Mesendoderm (in vitro differentiated cells): ENCODE measurements at regions not wholly inside any gene's neighbourhood (a gene's known extent, or its start where the extent isn't known, plus 50 kb on each side); places are given as distances from the start of the nearest gene placed in this dataset. TPM values are rescaled to one million over a fixed set of nuclear protein-coding genes. Genes with fewer than 3 reads are reported as not detected.
"Not testable (repeated sequence)": the region's sequence is repeated elsewhere in the genome, so short reads cannot be mapped to it uniquely, and the experiment has no call there.

Experiments used
- DNase-seq: peaks from one replicate; pipeline ENCODE4 v3.0.0; 2013
- H2AK5ac ChIP-seq: 2 replicates; pipeline ENCODE4 v1.6.1; 2013; ENCODE audit warnings: low read length, inconsistent platforms
- H2BK120ac ChIP-seq: 2 replicates; pipeline ENCODE4 v1.6.1; 2013; ENCODE audit warnings: low read depth, mild to moderate bottlenecking, low read length, moderate library complexity, mixed read lengths
- H2BK15ac ChIP-seq: replicated peaks from 2 replicates; pipeline ENCODE4 v1.6.1; 2013; ENCODE audit warnings: low read depth, mild to moderate bottlenecking, moderate library complexity
- H2BK5ac ChIP-seq: 2 replicates; pipeline ENCODE4 v1.6.1; 2013; ENCODE audit warnings: low read length, inconsistent platforms
- H3K18ac ChIP-seq: 2 replicates; pipeline ENCODE4 v1.6.1; 2013; ENCODE audit warnings: mild to moderate bottlenecking, low read length, mixed read lengths
- H3K23ac ChIP-seq: one replicate; pipeline ENCODE4 v1.6.1; 2013; ENCODE audit warnings: low read length
- H3K27ac ChIP-seq: 2 replicates; pipeline ENCODE4 v1.5.1; 2013; ENCODE audit warnings: low read depth, mild to moderate bottlenecking, inconsistent platforms, low read length, moderate library complexity
- H3K27me3 ChIP-seq: 2 replicates; pipeline ENCODE4 v1.6.1; 2013; ENCODE audit warnings: low read length, control low read depth, mild to moderate bottlenecking, inconsistent platforms; ENCODE audit not compliant: insufficient read depth, poor library complexity
- H3K36me3 ChIP-seq: 2 replicates; pipeline ENCODE4 v1.6.1; 2013; ENCODE audit warnings: low read length, inconsistent platforms; ENCODE audit not compliant: control insufficient read depth, insufficient read depth
- H3K4ac ChIP-seq: one replicate; pipeline ENCODE4 v1.6.1; 2013; ENCODE audit warnings: low read depth, mild to moderate bottlenecking, low read length, moderate library complexity
- H3K4me1 ChIP-seq: 2 replicates; pipeline ENCODE4 v1.6.1; 2013; ENCODE audit warnings: low read depth, low read length, inconsistent platforms; ENCODE audit not compliant: control insufficient read depth
- H3K4me2 ChIP-seq: 2 replicates; pipeline ENCODE4 v1.6.1; 2013; ENCODE audit warnings: low read length
- H3K4me3 ChIP-seq: 2 replicates; pipeline ENCODE4 v1.5.1; 2013; ENCODE audit warnings: mild to moderate bottlenecking, low read length
- H3K56ac ChIP-seq: one replicate; pipeline ENCODE4 v1.6.1; 2013; ENCODE audit warnings: low read length
- H3K79me1 ChIP-seq: 2 replicates; pipeline ENCODE4 v1.6.1; 2013; ENCODE audit warnings: low read length, inconsistent platforms
- H3K79me2 ChIP-seq: 2 replicates; pipeline ENCODE4 v1.6.1; 2013; ENCODE audit warnings: mild to moderate bottlenecking, low read length; ENCODE audit not compliant: control insufficient read depth, insufficient read depth
- H3K9ac ChIP-seq: 2 replicates; pipeline ENCODE4 v1.6.1; 2013; ENCODE audit warnings: low read length, inconsistent platforms
- H4K5ac ChIP-seq: one replicate; pipeline ENCODE4 v1.6.1; 2013; ENCODE audit warnings: low read length
- H4K8ac ChIP-seq: one replicate; pipeline ENCODE4 v1.6.1; 2013; ENCODE audit warnings: low read depth, mild to moderate bottlenecking, control low read depth, low read length, moderate library complexity
- WGBS: extraction: QIAGEN DNeasy Blood & Tissue Kit; methylation state at CpG from one replicate; pipeline ENCODE4 v1.1.7; 2013; ENCODE audit warnings: low lambda C conversion rate, missing lambda C conversion rate; ENCODE audit not compliant: insufficient coverage; ENCODE audit errors: extremely low coverage; 5-methylcytosine and 5-hydroxymethylcytosine counted together
- small RNA-seq: library from polyadenylated mRNA; stranded (forward); fragments of <200 nt; extraction: miRNeasy Mini kit (QIAGEN cat#:217004); gene quantifications from one replicate; pipeline ENCODE3, GENCODE V24; 2013; ENCODE audit not compliant: insufficient read depth

DNA sequence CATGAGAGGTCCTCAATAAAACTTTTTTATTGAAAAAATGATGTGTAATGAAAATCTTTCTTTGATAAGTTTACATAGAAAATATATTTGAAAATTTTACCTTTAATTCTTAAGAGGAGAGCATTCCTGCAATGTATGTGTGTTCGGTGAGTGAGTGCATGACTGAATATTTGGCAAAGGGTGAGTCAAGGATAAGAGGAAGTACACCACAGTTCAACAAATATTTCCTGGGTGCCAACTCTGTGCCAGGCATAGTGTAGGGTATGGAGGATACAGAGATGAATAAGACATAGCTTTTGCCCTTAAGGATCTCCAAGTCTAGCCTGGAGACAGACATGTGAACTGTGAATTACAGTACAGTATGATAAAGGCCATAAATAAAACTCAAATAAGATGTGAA is 84.7 kb upstream of the GPR101 start:
- Histone ChIP-seq H3K27me3 (no peaks in the 10 kb centered on the region), H4K5ac (no peak overlapping the region), H3K4ac (no peak overlapping the region), H3K27ac (no peak overlapping the region), H3K79me2 (no peaks in the 10 kb centered on the region), H2BK120ac (no peak overlapping the region), H3K18ac (no peak overlapping the region), H3K79me1 (no peaks in the 10 kb centered on the region), H3K56ac (no peak overlapping the region), H3K36me3 (no peaks in the 10 kb centered on the region), H3K4me1 (no peaks in the 10 kb centered on the region), H2AK5ac (no peak overlapping the region), H4K8ac (no peak overlapping the region), H3K4me3 (no peak overlapping the region), H2BK5ac (no peak overlapping the region), H2BK15ac (no peak overlapping the region), H3K9ac (no peak overlapping the region), H3K4me2 (no peak overlapping the region), H3K23ac (no peak overlapping the region)
- WGBS: no CpG with 5 or more reads among the region's 1 CpG
- DNase-seq: no peak

DNA sequence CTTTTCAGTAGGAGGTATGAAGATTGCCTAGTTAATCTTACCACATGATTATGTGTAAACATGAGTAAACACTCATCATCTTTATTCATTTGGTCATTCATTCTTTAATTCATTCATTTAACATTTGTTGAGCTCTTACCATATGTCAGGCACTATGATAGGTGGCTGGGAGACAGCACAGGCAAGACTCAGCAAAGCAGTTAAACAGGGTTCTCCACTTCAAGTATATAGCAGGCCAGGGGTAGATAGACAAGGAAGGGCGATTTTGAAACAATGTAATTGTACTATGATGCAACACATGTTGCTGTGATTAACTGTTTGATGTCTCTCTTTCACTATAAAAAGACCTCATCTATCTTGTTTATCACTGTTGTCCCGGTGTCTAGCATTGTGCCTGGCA is 84.3 kb upstream of the GPR101 start:
- Histone ChIP-seq H3K4ac (no peak overlapping the region), H3K27ac (no peak overlapping the region), H3K56ac (no peak overlapping the region), H2BK5ac (no peak overlapping the region), H3K4me2 (no peak overlapping the region), H3K79me2 (no peaks in the 10 kb centered on the region), H3K23ac (no peak overlapping the region), H3K9ac (no peak overlapping the region), H2BK15ac (no peak overlapping the region), H3K4me3 (no peak overlapping the region), H4K8ac (no peak overlapping the region), H3K27me3 (no peaks in the 10 kb centered on the region), H4K5ac (no peak overlapping the region), H2BK120ac (no peak overlapping the region), H2AK5ac (no peak overlapping the region), H3K79me1 (no peaks in the 10 kb centered on the region), H3K4me1 (no peaks in the 10 kb centered on the region), H3K36me3 (no peaks in the 10 kb centered on the region), H3K18ac (no peak overlapping the region)
- no peak for DNase-seq
- no CpG with 5 or more reads among the region's 2 CpGs for WGBS

DNA sequence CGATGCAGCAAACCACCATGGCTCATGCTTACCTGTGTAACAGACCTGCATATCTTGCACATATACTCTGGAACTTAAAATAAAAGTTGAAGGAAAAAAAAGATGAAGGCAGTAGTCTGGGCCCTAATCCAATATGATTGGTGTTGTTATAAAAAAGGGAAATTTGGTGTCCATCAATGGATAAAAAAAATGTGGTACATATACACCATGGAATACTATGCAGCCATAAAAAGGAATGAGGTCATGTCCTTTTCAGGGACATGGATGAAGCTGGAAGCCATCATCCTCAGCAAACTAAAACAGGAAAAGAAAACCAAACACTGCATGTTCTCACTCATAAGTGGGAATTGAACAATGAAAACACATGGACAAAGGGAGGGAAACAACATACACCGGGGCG is 74.1 kb upstream of the GPR101 start:
- not testable (repeated sequence) for H3K79me1 ChIP-seq, H3K4me1 ChIP-seq, H3K23ac ChIP-seq, H4K8ac ChIP-seq, H2AK5ac ChIP-seq, H3K27ac ChIP-seq, H3K4me3 ChIP-seq, H2BK15ac ChIP-seq, DNase-seq, H2BK5ac ChIP-seq, H3K4ac ChIP-seq, H3K27me3 ChIP-seq, H3K79me2 ChIP-seq, H3K4me2 ChIP-seq, H4K5ac ChIP-seq, H3K18ac ChIP-seq, H3K9ac ChIP-seq, H3K36me3 ChIP-seq, H3K56ac ChIP-seq, H2BK120ac ChIP-seq
- no CpG with 5 or more reads among the region's 3 CpGs for WGBS

DNA sequence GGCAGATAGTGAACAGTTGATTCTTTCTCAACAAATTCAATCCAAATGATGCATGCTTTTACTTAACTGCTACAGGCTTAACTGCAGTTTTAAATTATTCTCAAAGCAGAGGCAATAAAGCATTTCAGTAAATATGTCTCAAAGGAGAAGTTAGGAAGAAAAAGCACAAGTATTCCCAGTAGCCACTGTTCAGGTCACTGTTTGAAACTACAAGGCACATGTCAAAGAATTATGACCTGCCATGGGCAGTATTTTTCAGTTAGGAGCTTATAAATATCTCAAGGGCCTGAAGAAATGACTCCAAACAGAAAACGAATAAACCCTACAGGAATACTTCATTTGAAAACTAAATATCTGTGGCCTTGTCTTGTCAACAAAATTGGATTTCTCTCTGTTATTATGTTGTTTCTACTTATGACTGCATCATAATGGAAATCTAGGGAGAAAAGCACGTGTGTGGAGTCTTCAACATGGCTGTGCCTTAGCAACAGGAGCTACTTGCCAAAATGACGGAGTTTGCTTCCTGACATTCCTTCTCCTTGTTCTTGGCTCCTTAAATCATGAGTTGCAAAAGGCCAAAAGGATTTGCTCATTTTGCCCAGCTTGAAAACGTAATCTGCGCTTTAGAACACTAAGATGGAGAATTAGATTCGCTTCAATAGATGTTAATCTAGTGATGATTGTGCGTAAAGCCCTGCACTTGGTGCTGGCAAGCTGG is 67.6 kb upstream of the GPR101 start:
- H3K36me3 ChIP-seq: no peaks in the 10 kb centered on the region
- no peaks in the 10 kb centered on the region for H3K79me2 ChIP-seq
- H2BK5ac ChIP-seq: no peak overlapping the region
- no peak overlapping the region for H3K4me3 ChIP-seq
- no peaks in the 10 kb centered on the region for H3K27me3 ChIP-seq
- DNase-seq: peak; percentile 5
- H3K9ac ChIP-seq: no peak overlapping the region
- no peak overlapping the region for H4K5ac ChIP-seq
- H2AK5ac ChIP-seq: no peak overlapping the region
- no peak overlapping the region for H3K18ac ChIP-seq
- H2BK15ac ChIP-seq: no peak overlapping the region
- no CpG with 5 or more reads among the region's 7 CpGs for WGBS
- no peak overlapping the region for H3K27ac ChIP-seq
- H3K4me2 ChIP-seq: no peak overlapping the region
- H3K4me1 ChIP-seq: no peaks in the 10 kb centered on the region
- no peak overlapping the region for H3K56ac ChIP-seq
- H3K79me1 ChIP-seq: no peaks in the 10 kb centered on the region
- no peak overlapping the region for H2BK120ac ChIP-seq
- H3K4ac ChIP-seq: no peak overlapping the region
- H4K8ac ChIP-seq: no peak overlapping the region
- no peak overlapping the region for H3K23ac ChIP-seq

Small RNA genes in the stretch of these regions (small RNA-seq; reads per million reads assigned to genes)
- gene AL355309.1: not detected
